ENCODE measurements at regions not wholly inside any gene's neighbourhood (a gene's known extent, or its start where the extent isn't known, plus 50 kb on each side); places are given as distances from the start of the nearest gene placed in this dataset.

- Histone ChIP-seq H3K27me3 (ENCODE audit: control insufficient read depth, insufficient read depth, low read length) (peaks cover 5% of the 10 kb centered on the region), H3K36me3 (ENCODE audit: control insufficient read depth, insufficient read depth, low read length) (no peaks in the 10 kb centered on the region), H3K4me3 (ENCODE audit: low read depth, low read length) (no peak overlapping the region)
- peak; percentile 56 for DNase-seq (ENCODE audit: low read depth)
- TF ChIP-seq, protein P1, sequence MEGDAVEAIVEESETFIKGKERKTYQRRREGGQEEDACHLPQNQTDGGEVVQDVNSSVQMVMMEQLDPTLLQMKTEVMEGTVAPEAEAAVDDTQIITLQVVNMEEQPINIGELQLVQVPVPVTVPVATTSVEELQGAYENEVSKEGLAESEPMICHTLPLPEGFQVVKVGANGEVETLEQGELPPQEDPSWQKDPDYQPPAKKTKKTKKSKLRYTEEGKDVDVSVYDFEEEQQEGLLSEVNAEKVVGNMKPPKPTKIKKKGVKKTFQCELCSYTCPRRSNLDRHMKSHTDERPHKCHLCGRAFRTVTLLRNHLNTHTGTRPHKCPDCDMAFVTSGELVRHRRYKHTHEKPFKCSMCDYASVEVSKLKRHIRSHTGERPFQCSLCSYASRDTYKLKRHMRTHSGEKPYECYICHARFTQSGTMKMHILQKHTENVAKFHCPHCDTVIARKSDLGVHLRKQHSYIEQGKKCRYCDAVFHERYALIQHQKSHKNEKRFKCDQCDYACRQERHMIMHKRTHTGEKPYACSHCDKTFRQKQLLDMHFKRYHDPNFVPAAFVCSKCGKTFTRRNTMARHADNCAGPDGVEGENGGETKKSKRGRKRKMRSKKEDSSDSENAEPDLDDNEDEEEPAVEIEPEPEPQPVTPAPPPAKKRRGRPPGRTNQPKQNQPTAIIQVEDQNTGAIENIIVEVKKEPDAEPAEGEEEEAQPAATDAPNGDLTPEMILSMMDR (IDR thresholded peaks at IDR 0.05; ENCODE audit: insufficient read depth, low read length, poor library complexity, severe bottlenecking) = peak; percentile 93
Measured at GRCh38 chr11:45339729-45340519, 53.8 kb upstream of the SYT13 start.

- DNase-seq (ENCODE audit: low read depth) = no peak
- no peak overlapping the region for H3K4me3 ChIP-seq (ENCODE audit: low read depth, low read length)
- H3K27me3 ChIP-seq (ENCODE audit: control insufficient read depth, insufficient read depth, low read length) = peaks cover 3% of the 10 kb centered on the region
- no peaks in the 10 kb centered on the region for H3K36me3 ChIP-seq (ENCODE audit: control insufficient read depth, insufficient read depth, low read length)
- TF ChIP-seq, protein P1 (IDR thresholded peaks at IDR 0.05; ENCODE audit: insufficient read depth, low read length, poor library complexity, severe bottlenecking) = no peak
Measured at GRCh38 chr11:45337583-45338360, 51.6 kb upstream of the SYT13 start.

DNA sequence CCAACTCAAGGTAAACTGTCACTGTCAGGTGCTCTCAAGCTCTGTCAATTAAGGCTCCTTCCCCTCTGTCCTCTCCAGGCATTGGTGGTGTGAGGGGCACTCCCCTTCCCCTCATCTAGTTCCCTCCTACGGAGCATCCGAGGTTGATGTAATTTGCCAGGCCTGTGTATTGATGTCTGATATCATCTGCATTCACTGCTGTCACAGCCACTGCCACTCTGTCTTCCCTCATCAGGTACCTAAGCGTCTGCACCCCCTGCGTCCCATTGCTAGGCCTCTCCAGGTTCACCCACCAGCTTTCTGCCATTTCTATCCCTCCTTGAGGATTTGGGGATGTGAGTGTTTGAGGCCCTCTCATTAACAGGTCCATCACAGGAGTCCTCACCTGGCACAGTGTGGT lies 50.0 kb upstream of the SYT13 start:
- DNase-seq (ENCODE audit: low read depth) = no peak
- Histone ChIP-seq H3K36me3 (ENCODE audit: control insufficient read depth, insufficient read depth, low read length) (no peaks in the 10 kb centered on the region), H3K4me3 (ENCODE audit: low read depth, low read length) (no peak overlapping the region), H3K27me3 (ENCODE audit: control insufficient read depth, insufficient read depth, low read length) (no peaks in the 10 kb centered on the region)
- TF ChIP-seq, protein P1 (IDR thresholded peaks at IDR 0.05; ENCODE audit: insufficient read depth, low read length, poor library complexity, severe bottlenecking) = no peak
